PC-9 (cell line): ENCODE measurements at regions not wholly inside any gene's neighbourhood (a gene's known extent, or its start where the extent isn't known, plus 50 kb on each side); places are given as distances from the start of the nearest gene placed in this dataset.

Experiments
- BruUV-seq: library from RNA; stranded (reverse); fragments of 400-500 nt; replicated peaks from 2 replicates; lab custom pipeline; 2021; lab: Mats Ljungman, UMichigan
- CTCF ChIA-PET: fragments of 300-600 bp; sonication (Branson Sonifier 250); formaldehyde crosslinking; loops from one replicate; lab custom pipeline; 2022; ENCODE audit warnings: antibody characterized with exemption; lab: Charles Lee
- POLR2A ChIA-PET: fragments of 300-600 bp; sonication (Branson Sonifier 250); formaldehyde crosslinking; loops from one replicate; lab custom pipeline; 2022; ENCODE audit warnings: antibody characterized with exemption; ENCODE audit not compliant: unreplicated experiment; lab: Charles Lee
- DNase-seq, 2 experiments: peaks; one replicate each; pipeline versions ENCODE4 v3.0.0 to v3.0.0-alpha.2; 2015 to 2022; ENCODE audit warnings: mixed read lengths in 1 of 2
- H2AFZ ChIP-seq: fragments of 200-600 bp; sonication (generic); 2 replicates; pipeline ENCODE4 v1.8.1; 2017; ENCODE audit warnings: antibody characterized with exemption
- H3F3A ChIP-seq: fragments of 200-600 bp; sonication (generic); 2 replicates; pipeline ENCODE4 v1.8.1; 2017; ENCODE audit warnings: antibody characterized with exemption, mild to moderate bottlenecking, low read depth; ENCODE audit not compliant: insufficient read depth
- H3K27ac ChIP-seq: fragments of 200-600 bp; sonication (generic); 2 replicates; pipeline ENCODE4 v1.6.1; 2016; ENCODE audit warnings: mixed run types
- H3K27me3 ChIP-seq: fragments of 200-600 bp; sonication (generic); 2 replicates; pipeline ENCODE4 v1.6.1; 2016; ENCODE audit warnings: low read depth, mixed run types; ENCODE audit not compliant: insufficient read depth
- H3K36me3 ChIP-seq: fragments of 200-600 bp; sonication (generic); 2 replicates; pipeline ENCODE4 v1.6.1; 2016; ENCODE audit warnings: low read depth, mixed run types
- H3K4me1 ChIP-seq: fragments of 200-600 bp; sonication (generic); replicated peaks from 2 replicates; pipeline ENCODE4 v1.6.1; 2016; ENCODE audit warnings: mixed run types; ENCODE audit not compliant: insufficient read depth
- H3K4me2 ChIP-seq: fragments of 200-600 bp; sonication (generic); 2 replicates; pipeline ENCODE4 v1.6.1; 2017; ENCODE audit warnings: mixed run types
- H3K4me3 ChIP-seq: fragments of 200-600 bp; sonication (generic); 2 replicates; pipeline ENCODE4 v1.6.1; 2016; ENCODE audit warnings: mixed run types
- H3K79me2 ChIP-seq: fragments of 200-600 bp; sonication (generic); 2 replicates; pipeline ENCODE4 v1.6.1; 2017; ENCODE audit warnings: low read depth, mixed run types
- H3K9me2 ChIP-seq: fragments of 200-600 bp; sonication (generic); 2 replicates; pipeline ENCODE4 v1.8.1; 2017; ENCODE audit warnings: mild to moderate bottlenecking; ENCODE audit not compliant: insufficient read depth
- H3K9me3 ChIP-seq: fragments of 200-600 bp; sonication (generic); 2 replicates; pipeline ENCODE4 v1.8.1; 2016; ENCODE audit warnings: low read depth; ENCODE audit not compliant: insufficient read depth
- H4K20me1 ChIP-seq: fragments of 200-600 bp; sonication (generic); 2 replicates; pipeline ENCODE4 v1.8.1; 2017; ENCODE audit not compliant: insufficient read depth
- EZH2 ChIP-seq: fragments of 200-600 bp; sonication (generic); IDR thresholded peaks from 2 replicates; pipeline ENCODE4 v1.8.0; 2017; ENCODE audit warnings: antibody characterized with exemption, low read depth
- intact Hi-C: fragments of 100-400 bp; cut with micrococcal nuclease; formaldehyde crosslinking; loops from one replicate; pipeline ENCODE4 v1.10.0; 2022; ENCODE audit not compliant: unreplicated experiment
- TF ChIP-seq, protein P1 (sequence below): fragments of 200-600 bp; sonication (generic); conservative IDR thresholded peaks from 2 replicates; pipeline ENCODE4 v1.6.1; 2017; ENCODE audit warnings: mixed run types, antibody characterized with exemption, mild to moderate bottlenecking, moderate library complexity

- no peak overlapping the region for H3K27ac ChIP-seq
- H3K4me2 ChIP-seq, result no peak overlapping the region
- H3K9me2 ChIP-seq, result no peaks in the 10 kb centered on the region
- H3K36me3 ChIP-seq, result no peaks in the 10 kb centered on the region
- TF ChIP-seq EZH2, result no peak
- TF ChIP-seq, protein P1, sequence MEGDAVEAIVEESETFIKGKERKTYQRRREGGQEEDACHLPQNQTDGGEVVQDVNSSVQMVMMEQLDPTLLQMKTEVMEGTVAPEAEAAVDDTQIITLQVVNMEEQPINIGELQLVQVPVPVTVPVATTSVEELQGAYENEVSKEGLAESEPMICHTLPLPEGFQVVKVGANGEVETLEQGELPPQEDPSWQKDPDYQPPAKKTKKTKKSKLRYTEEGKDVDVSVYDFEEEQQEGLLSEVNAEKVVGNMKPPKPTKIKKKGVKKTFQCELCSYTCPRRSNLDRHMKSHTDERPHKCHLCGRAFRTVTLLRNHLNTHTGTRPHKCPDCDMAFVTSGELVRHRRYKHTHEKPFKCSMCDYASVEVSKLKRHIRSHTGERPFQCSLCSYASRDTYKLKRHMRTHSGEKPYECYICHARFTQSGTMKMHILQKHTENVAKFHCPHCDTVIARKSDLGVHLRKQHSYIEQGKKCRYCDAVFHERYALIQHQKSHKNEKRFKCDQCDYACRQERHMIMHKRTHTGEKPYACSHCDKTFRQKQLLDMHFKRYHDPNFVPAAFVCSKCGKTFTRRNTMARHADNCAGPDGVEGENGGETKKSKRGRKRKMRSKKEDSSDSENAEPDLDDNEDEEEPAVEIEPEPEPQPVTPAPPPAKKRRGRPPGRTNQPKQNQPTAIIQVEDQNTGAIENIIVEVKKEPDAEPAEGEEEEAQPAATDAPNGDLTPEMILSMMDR, result no peak; the same call in 1 of the 2 replicates
- H3K9me3 ChIP-seq, result no peaks in the 10 kb centered on the region
- no peaks in the 10 kb centered on the region for H3K4me1 ChIP-seq
- ChIA-PET CTCF (interaction anchor here (0.6 kb wide), 1 partner anchor 393 kb away, joined by 13 read pairs; the partner anchor contains the start of gene HLX), POLR2A (no interaction called here)
- intact Hi-C loops, result no loop called here
- H4K20me1 ChIP-seq, result no peaks in the 10 kb centered on the region
- H3F3A ChIP-seq, result no peaks in the 10 kb centered on the region
- DNase-seq, result no peak
- no peaks in the 10 kb centered on the region for H3K79me2 ChIP-seq
- H2AFZ ChIP-seq, result no peak overlapping the region
- no peak overlapping the region for H3K4me3 ChIP-seq
- no TSS peak for BruUV-seq
- no peaks in the 10 kb centered on the region for H3K27me3 ChIP-seq
These were observed 393.7 kb downstream of the HLX start for GRCh38 chr1:221272940-221273339.

DNA sequence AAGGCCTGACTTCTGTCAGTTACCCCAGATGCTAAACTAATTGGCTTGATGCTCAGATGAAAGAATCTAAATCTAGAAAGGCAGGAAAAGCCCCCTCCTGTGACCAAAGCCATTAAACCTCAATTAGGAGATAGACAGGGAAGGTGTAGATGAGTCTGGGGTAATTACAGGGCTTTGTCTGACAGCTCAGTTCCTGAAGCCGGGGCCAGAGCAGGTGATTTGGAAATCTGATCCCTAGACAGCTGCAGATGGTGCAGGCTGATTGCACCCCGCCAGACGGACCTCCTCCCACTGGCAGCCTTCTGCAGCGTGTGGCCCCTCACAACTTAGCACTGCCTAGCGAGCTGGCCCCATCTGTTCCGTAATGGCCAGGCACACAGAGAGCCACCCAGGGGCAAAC, 395.1 kb downstream of the HLX start:
- TF ChIP-seq, protein P1, result no peak
- TF ChIP-seq EZH2, result no peak
- Histone ChIP-seq H3K4me3 (no peak overlapping the region), H3K4me2 (no peak overlapping the region), H4K20me1 (no peaks in the 10 kb centered on the region), H3K79me2 (no peaks in the 10 kb centered on the region), H3K27ac (no peak overlapping the region), H3K9me2 (no peaks in the 10 kb centered on the region), H3K27me3 (no peaks in the 10 kb centered on the region), H2AFZ (no peak overlapping the region), H3K36me3 (no peaks in the 10 kb centered on the region), H3K4me1 (no peaks in the 10 kb centered on the region), H3F3A (no peaks in the 10 kb centered on the region), H3K9me3 (no peaks in the 10 kb centered on the region)
- no TSS peak for BruUV-seq
- intact Hi-C loops, result no loop called here
- ChIA-PET CTCF (no interaction called here), POLR2A (no interaction called here)
- DNase-seq, result no peak

DNA sequence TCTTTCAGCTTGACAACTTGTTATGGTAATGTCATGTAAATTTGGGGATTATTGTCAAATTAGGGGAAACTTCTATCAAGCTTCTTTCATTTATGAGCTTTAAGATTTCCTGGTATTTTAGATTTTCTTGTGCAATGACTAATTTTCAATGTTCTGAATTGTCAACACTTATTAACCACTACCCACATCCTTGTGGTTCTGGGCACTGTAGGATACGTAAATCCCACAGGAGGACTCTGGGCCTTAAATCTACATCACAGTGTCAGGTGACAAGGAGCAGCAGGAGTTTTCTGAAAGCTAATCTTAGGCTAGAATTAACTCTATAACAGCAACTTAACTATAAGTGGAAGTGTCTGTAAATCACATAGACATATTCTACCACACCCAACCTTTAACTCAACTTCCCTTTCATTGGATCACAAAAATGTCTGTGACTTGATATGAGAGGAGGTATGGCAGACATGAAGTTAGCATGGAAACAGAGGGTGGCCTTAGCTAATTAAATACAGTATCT, 397.7 kb downstream of the HLX start:
- POLR2A ChIA-PET, result no interaction called here
- H3K27ac ChIP-seq, result no peak overlapping the region
- no peaks in the 10 kb centered on the region for H3K79me2 ChIP-seq
- no peaks in the 10 kb centered on the region for H3F3A ChIP-seq
- no peaks in the 10 kb centered on the region for H3K9me2 ChIP-seq
- H3K4me2 ChIP-seq, result no peak overlapping the region
- TF ChIP-seq EZH2, result no peak
- TF ChIP-seq, protein P1, result no peak
- CTCF ChIA-PET, result interaction anchor here (0.8 kb wide), 1 partner anchor 158 kb away, joined by 3 read pairs; no protein-coding TSS in a partner anchor
- no peaks in the 10 kb centered on the region for H3K27me3 ChIP-seq
- intact Hi-C loops, result no loop called here
- H3K9me3 ChIP-seq, result no peaks in the 10 kb centered on the region
- H3K4me3 ChIP-seq, result no peak overlapping the region
- no peak for DNase-seq
- no peak overlapping the region for H2AFZ ChIP-seq
- no peaks in the 10 kb centered on the region for H3K36me3 ChIP-seq
- no peaks in the 10 kb centered on the region for H4K20me1 ChIP-seq
- BruUV-seq, result no TSS peak
- no peaks in the 10 kb centered on the region for H3K4me1 ChIP-seq
